ENCODE measurements at regions not wholly inside any gene's neighbourhood (a gene's known extent, or its start where the extent isn't known, plus 50 kb on each side); places are given as distances from the start of the nearest gene placed in this dataset.

DNA sequence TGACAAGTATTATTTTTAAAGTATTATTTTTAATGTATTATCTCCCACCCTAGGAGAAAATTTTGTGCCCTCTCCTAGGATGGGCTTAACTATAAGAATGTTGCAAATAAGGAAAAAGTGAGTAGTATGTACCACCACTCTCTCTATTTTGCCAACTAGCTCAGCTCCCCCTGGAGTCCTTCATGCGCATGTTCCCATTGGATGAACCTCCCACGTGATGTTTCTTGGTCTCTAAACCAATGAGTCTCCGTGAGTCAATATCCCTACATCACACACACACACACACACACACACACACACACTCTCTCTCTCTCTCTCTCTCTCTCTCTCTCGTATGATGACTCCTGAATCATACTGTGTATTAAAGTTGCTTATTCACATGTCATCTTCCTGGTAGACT is 129.7 kb upstream of the ZFP42 start:
- H3K4me1 Mint-ChIP-seq (ENCODE audit: low read depth) = no peaks in the 10 kb centered on the region
- no peak for DNase-seq
- H3K27ac Mint-ChIP-seq = no peak overlapping the region
- H3K36me3 Mint-ChIP-seq (ENCODE audit: low read depth) = no peaks in the 10 kb centered on the region
- H3K9me3 Mint-ChIP-seq = peaks cover 14% of the 10 kb centered on the region
- peaks cover 1% of the 10 kb centered on the region; the same call in 1 of the 2 replicates for H3K27me3 Mint-ChIP-seq (ENCODE audit: insufficient read depth)
- H3K4me3 Mint-ChIP-seq = no peak overlapping the region
- TF ChIP-seq, protein P1, sequence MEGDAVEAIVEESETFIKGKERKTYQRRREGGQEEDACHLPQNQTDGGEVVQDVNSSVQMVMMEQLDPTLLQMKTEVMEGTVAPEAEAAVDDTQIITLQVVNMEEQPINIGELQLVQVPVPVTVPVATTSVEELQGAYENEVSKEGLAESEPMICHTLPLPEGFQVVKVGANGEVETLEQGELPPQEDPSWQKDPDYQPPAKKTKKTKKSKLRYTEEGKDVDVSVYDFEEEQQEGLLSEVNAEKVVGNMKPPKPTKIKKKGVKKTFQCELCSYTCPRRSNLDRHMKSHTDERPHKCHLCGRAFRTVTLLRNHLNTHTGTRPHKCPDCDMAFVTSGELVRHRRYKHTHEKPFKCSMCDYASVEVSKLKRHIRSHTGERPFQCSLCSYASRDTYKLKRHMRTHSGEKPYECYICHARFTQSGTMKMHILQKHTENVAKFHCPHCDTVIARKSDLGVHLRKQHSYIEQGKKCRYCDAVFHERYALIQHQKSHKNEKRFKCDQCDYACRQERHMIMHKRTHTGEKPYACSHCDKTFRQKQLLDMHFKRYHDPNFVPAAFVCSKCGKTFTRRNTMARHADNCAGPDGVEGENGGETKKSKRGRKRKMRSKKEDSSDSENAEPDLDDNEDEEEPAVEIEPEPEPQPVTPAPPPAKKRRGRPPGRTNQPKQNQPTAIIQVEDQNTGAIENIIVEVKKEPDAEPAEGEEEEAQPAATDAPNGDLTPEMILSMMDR (IDR thresholded peaks at IDR 0.05) = no peak

DNA sequence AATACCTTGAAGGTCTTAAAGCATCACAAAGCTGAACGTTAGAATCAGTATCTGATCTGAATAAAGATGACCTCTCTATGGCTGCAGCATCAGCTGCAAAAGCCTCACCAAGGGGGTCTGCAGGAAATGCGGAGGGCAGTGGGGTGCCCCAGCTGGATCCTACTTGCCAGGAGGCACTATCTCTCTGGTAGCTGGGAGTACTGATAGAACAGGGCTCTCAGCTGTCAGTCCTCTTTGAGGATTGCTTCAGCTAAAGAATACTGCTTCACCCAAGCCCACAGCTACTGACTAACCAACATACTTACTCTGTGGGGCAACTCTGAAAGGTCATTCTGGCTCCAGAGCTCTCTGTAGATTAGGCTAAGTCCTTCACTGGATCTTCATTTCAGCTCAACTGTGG is 112.5 kb upstream of the ZFP42 start:
- no peaks in the 10 kb centered on the region; the same call in 1 of the 2 replicates for H3K9me3 Mint-ChIP-seq
- H3K27me3 Mint-ChIP-seq (ENCODE audit: insufficient read depth) = no peaks in the 10 kb centered on the region; the same call in none of the 2 replicates
- peaks cover 5% of the 10 kb centered on the region; the same call in 1 of the 2 replicates for H3K4me1 Mint-ChIP-seq (ENCODE audit: low read depth)
- no peaks in the 10 kb centered on the region for H3K36me3 Mint-ChIP-seq (ENCODE audit: low read depth)
- H3K27ac Mint-ChIP-seq = no peak overlapping the region
- TF ChIP-seq, protein P1 (IDR thresholded peaks at IDR 0.05) = no peak
- no peak for DNase-seq
- no peak overlapping the region for H3K4me3 Mint-ChIP-seq

DNA sequence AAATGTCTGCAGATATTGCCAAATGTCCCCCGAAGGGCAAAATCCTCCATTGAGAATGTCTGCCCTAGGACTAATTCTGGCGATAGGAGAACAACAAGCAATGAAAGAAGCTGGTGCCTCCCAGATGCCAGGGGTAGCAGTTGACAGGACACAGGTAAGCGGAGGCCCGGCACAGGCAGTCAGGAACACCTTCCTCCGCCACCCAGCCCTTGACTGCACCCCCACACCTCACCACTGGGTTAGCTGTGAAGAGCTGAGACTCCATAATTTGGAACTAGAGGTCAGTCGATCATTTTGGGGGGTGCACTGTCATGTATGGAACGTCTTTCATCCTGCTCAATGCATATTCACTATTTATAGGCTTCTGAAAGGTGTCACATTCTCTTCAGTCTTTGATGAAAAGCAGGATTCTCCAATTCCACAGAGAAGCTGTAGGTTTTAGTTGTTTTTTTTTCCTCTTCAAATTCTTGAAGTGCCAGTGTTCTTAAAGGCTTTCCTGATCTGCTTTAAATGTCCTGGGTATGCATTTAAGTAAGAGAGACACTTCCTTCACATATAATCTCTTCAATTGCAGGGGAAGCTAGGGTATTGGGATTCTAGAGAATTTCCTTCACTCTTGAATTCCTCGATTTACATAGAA is 111.6 kb upstream of the ZFP42 start:
- H3K4me1 Mint-ChIP-seq (ENCODE audit: low read depth) = peaks cover under 1% of the 10 kb centered on the region; the same call in 1 of the 2 replicates
- no peak for DNase-seq
- TF ChIP-seq, protein P1 (IDR thresholded peaks at IDR 0.05) = no peak
- H3K27me3 Mint-ChIP-seq (ENCODE audit: insufficient read depth) = no peaks in the 10 kb centered on the region; the same call in none of the 2 replicates
- H3K36me3 Mint-ChIP-seq (ENCODE audit: low read depth) = no peaks in the 10 kb centered on the region
- no peaks in the 10 kb centered on the region; the same call in 1 of the 2 replicates for H3K9me3 Mint-ChIP-seq
- H3K4me3 Mint-ChIP-seq = no peak overlapping the region
- no peak overlapping the region for H3K27ac Mint-ChIP-seq

DNA sequence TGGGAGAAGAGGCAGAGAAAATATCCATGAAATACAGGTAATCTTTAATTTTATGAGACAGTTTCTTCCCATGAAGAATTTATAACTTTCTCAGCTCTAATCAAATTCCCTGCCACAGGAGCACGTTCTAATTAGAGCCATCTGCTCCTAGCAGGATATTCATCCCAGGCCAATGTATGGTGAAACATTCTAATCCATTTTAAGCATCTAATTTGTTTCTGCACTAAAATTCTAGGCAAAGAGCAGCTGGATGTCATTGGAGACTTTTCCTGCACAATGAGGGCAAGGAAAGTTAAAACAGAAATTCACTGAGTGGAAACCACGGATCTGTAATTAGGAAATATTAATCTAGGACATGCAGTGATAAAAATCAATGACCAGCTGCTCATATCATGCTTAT is 107.7 kb upstream of the ZFP42 start:
- DNase-seq = no peak
- Mint-ChIP-seq H3K27ac (no peak overlapping the region), H3K9me3 (no peaks in the 10 kb centered on the region), H3K36me3 (ENCODE audit: low read depth) (no peaks in the 10 kb centered on the region), H3K4me1 (ENCODE audit: low read depth) (no peaks in the 10 kb centered on the region), H3K27me3 (ENCODE audit: insufficient read depth) (no peaks in the 10 kb centered on the region), H3K4me3 (no peak overlapping the region)
- TF ChIP-seq, protein P1 (IDR thresholded peaks at IDR 0.05) = no peak

DNA sequence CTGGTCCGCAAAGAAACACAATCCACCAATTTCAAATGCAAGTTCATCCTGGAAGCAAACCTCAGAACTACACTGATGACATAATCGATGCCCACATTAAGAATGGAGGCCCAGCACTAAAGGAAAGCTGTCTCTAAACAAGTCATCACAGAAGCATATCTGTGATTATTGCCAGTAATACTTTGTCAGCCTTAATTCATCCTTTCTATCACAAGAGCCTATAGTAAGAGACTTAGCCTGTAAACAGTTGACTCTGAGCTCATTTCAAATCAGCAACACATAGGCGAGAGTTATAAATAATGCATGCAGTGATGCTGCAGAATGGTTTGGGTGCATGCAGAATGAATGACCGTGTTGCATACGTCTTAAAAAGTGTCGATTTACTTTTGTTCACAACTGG is 105.9 kb upstream of the ZFP42 start:
- Mint-ChIP-seq H3K4me1 (ENCODE audit: low read depth) (no peaks in the 10 kb centered on the region), H3K27me3 (ENCODE audit: insufficient read depth) (no peaks in the 10 kb centered on the region; the same call in 1 of the 2 replicates), H3K36me3 (ENCODE audit: low read depth) (no peaks in the 10 kb centered on the region), H3K27ac (no peak overlapping the region), H3K9me3 (peaks cover 6% of the 10 kb centered on the region; the same call in 1 of the 2 replicates), H3K4me3 (no peak overlapping the region)
- TF ChIP-seq, protein P1 (IDR thresholded peaks at IDR 0.05) = no peak
- no peak for DNase-seq

Measured in HFFc6 (cell line).